Stimulated activated CD4-positive, alpha-beta T cell treated with anti-CD3 and anti-CD28 coated beads, Interleukin-1b, Interleukin-23, amount 100 ng/mL, for 48 hours (primary cell): ENCODE measurements at regions not wholly inside any gene's neighbourhood (a gene's known extent, or its start where the extent isn't known, plus 50 kb on each side); places are given as distances from the start of the nearest gene placed in this dataset.

Source experiments
- DNase-seq: peaks from one replicate; pipeline ENCODE4 v3.0.0-alpha.2; 2020

- DNase-seq, result no peak
Observed at GRCh38 chr6:44500074-44500473, 112.6 kb downstream of the CDC5L start.

- no peak for DNase-seq
Observed at GRCh38 chr6:44503471-44503870, 116.0 kb downstream of the CDC5L start.

- DNase-seq, result no peak
Observed at GRCh38 chr6:44504301-44504791, 116.8 kb downstream of the CDC5L start.

GRCh38 chr6:44505751-44506150, 118.2 kb downstream of the CDC5L start:
- DNase-seq, result no peak

- DNase-seq, result no peak
Observed at GRCh38 chr6:44507014-44507413, 119.5 kb downstream of the CDC5L start.

GRCh38 chr6:44508646-44509045, 121.1 kb downstream of the CDC5L start:
- DNase-seq, result no peak

- DNase-seq, result no peak
Observed at GRCh38 chr6:44511126-44511525, 123.6 kb downstream of the CDC5L start.

GRCh38 chr6:44512868-44513741, 125.6 kb downstream of the CDC5L start:
- DNase-seq, result no peak

GRCh38 chr6:44514085-44514484, 126.6 kb downstream of the CDC5L start:
- DNase-seq, result no peak

GRCh38 chr6:44514576-44515193, 127.2 kb downstream of the CDC5L start:
- DNase-seq, result no peak

GRCh38 chr6:44522871-44523270, 135.4 kb downstream of the CDC5L start:
- no peak for DNase-seq

- no peak for DNase-seq
Observed at GRCh38 chr6:44524476-44525227, 137.1 kb downstream of the CDC5L start.

GRCh38 chr6:44525761-44526351, 138.3 kb downstream of the CDC5L start:
- no peak for DNase-seq

GRCh38 chr6:44527181-44527580, 139.7 kb downstream of the CDC5L start:
- DNase-seq, result peak; percentile 22

GRCh38 chr6:44527583-44528369, 140.3 kb downstream of the CDC5L start:
- DNase-seq, result no peak

- no peak for DNase-seq
Observed at GRCh38 chr6:44528370-44528644, 140.8 kb downstream of the CDC5L start.

- no peak for DNase-seq
Observed at GRCh38 chr6:44528716-44529115, 141.2 kb downstream of the CDC5L start.

- no peak for DNase-seq
Observed at GRCh38 chr6:44529146-44529905, 141.8 kb downstream of the CDC5L start.

GRCh38 chr6:44530209-44530909, 142.9 kb downstream of the CDC5L start:
- DNase-seq, result no peak

- DNase-seq, result no peak
Observed at GRCh38 chr6:44530910-44531234, 143.4 kb downstream of the CDC5L start.

- DNase-seq, result no peak
Observed at GRCh38 chr6:44531442-44532015, 144.0 kb downstream of the CDC5L start.
